Endothelial cell (in vitro differentiated cells): ENCODE measurements at regions not wholly inside any gene's neighbourhood (a gene's known extent, or its start where the extent isn't known, plus 50 kb on each side); places are given as distances from the start of the nearest gene placed in this dataset.

Experiments used
- DNase-seq: peaks from one replicate; pipeline ENCODE4 v3.0.0; 2021; ENCODE audit warnings: low spot score
- H3K27ac Mint-ChIP-seq: one replicate; pipeline ENCODE4 v1.8.0; 2021; ENCODE audit warnings: mixed read lengths, inconsistent platforms; ENCODE audit not compliant: unreplicated experiment
- H3K27me3 Mint-ChIP-seq: one replicate; pipeline ENCODE4 v1.8.0; 2021; ENCODE audit warnings: mild to moderate bottlenecking, moderate library complexity, mixed read lengths, inconsistent platforms; ENCODE audit not compliant: unreplicated experiment
- H3K36me3 Mint-ChIP-seq: one replicate; pipeline ENCODE4 v1.8.0; 2021; ENCODE audit warnings: mild to moderate bottlenecking, low read depth, mixed read lengths, inconsistent platforms; ENCODE audit not compliant: unreplicated experiment
- H3K4me1 Mint-ChIP-seq: one replicate; pipeline ENCODE4 v1.8.0; 2021; ENCODE audit warnings: mild to moderate bottlenecking, mixed read lengths, inconsistent platforms; ENCODE audit not compliant: unreplicated experiment
- H3K4me3 Mint-ChIP-seq: one replicate; pipeline ENCODE4 v1.8.0; 2021; ENCODE audit warnings: mild to moderate bottlenecking, mixed read lengths, inconsistent platforms; ENCODE audit not compliant: unreplicated experiment
- H3K9me3 Mint-ChIP-seq: one replicate; pipeline ENCODE4 v1.8.0; 2021; ENCODE audit warnings: mixed read lengths, inconsistent platforms; ENCODE audit not compliant: unreplicated experiment
- TF ChIP-seq, protein P1 (sequence below): fragments of 200-600 bp; sonication (generic); IDR thresholded peaks from one replicate; pipeline ENCODE4 v1.5.0; 2021; ENCODE audit warnings: antibody characterized with exemption; ENCODE audit not compliant: unreplicated experiment

DNA sequence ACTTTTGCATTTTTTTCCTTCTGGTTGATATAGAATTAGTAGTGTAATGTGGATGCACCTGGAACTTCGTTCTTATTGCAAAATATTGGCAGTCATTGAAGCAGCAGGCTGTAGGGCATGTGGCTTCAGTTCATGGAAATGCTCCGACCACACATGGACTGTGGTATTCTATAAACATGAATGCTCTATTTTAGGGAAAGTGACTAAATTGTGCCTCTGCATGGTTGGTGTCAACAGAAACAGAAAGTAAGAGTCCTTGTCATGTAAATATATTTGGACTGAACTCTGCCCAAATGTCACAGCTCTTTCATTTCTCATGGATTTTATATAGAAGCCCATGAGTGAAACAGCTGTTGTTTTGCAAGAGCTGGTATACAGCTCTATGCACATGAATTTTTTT is 917.0 kb downstream of the LRFN5 start:
- no peak overlapping the region for H3K4me3 Mint-ChIP-seq
- TF ChIP-seq, protein P1, sequence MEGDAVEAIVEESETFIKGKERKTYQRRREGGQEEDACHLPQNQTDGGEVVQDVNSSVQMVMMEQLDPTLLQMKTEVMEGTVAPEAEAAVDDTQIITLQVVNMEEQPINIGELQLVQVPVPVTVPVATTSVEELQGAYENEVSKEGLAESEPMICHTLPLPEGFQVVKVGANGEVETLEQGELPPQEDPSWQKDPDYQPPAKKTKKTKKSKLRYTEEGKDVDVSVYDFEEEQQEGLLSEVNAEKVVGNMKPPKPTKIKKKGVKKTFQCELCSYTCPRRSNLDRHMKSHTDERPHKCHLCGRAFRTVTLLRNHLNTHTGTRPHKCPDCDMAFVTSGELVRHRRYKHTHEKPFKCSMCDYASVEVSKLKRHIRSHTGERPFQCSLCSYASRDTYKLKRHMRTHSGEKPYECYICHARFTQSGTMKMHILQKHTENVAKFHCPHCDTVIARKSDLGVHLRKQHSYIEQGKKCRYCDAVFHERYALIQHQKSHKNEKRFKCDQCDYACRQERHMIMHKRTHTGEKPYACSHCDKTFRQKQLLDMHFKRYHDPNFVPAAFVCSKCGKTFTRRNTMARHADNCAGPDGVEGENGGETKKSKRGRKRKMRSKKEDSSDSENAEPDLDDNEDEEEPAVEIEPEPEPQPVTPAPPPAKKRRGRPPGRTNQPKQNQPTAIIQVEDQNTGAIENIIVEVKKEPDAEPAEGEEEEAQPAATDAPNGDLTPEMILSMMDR, result no peak
- H3K4me1 Mint-ChIP-seq, result no peaks in the 10 kb centered on the region
- no peaks in the 10 kb centered on the region for H3K9me3 Mint-ChIP-seq
- H3K36me3 Mint-ChIP-seq, result no peaks in the 10 kb centered on the region
- DNase-seq, result no peak
- no peak overlapping the region for H3K27ac Mint-ChIP-seq
- no peaks in the 10 kb centered on the region for H3K27me3 Mint-ChIP-seq

DNA sequence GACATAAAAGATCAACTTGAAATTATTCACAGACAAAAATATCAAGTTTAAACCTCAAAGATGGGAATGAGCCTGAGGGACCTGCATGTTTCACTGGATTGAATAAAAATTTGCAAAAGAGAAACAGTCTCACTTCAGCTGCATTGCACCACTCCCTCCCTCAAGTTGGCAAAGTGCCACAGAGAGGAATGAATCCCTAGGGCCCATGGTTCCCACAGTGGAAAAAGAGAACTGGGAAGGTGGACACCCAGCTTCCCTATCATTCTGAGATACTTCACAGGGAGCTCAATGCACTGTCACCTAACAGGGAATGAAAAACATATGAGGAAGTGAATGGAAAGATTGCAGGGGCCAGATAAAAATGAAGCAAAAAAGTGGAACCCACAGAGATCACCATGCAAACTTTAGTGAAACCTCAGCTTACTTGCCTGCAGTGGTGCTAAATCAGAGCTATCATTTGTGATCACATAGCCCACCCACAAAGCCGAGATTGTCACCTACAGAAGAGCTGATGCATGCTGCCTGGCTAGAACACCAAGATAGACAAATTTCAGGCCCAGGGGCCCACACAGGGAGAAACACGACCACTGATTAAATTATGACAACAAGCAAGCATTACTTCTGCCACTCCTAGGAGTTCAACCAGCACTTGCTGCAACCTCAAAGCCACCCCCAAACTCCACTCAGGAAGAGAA is 911.3 kb downstream of the LRFN5 start:
- H3K4me3 Mint-ChIP-seq, result no peak overlapping the region
- no peaks in the 10 kb centered on the region for H3K36me3 Mint-ChIP-seq
- H3K27ac Mint-ChIP-seq, result no peak overlapping the region

DNA sequence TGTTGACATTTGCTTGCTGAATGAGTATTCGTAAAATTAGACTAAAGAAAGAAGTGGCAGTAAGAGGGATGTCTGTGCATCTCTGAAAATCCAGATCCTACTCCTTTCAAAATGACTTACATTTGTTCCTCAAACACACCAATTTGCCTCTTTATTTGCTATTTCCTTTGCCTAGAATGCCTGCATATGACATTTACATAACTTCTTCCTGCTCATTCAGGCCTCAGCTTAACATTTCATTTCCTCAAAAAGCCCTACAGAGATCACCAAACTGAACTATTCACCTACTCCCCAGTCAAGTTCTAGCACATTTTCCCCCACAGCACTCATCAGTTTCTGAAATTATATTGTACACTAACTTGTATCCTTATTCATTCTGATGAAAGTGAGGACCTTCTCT is 907.2 kb downstream of the LRFN5 start:
- TF ChIP-seq, protein P1, result no peak
- no peaks in the 10 kb centered on the region for H3K27me3 Mint-ChIP-seq
- no peak for DNase-seq
- H3K4me1 Mint-ChIP-seq, result peaks cover 9% of the 10 kb centered on the region
- H3K9me3 Mint-ChIP-seq, result no peaks in the 10 kb centered on the region
- no peak overlapping the region for H3K4me3 Mint-ChIP-seq
- no peaks in the 10 kb centered on the region for H3K36me3 Mint-ChIP-seq
- no peak overlapping the region for H3K27ac Mint-ChIP-seq

More for the DNA sequence above, 911.3 kb downstream of the LRFN5 start:
- peaks cover 9% of the 10 kb centered on the region for H3K4me1 Mint-ChIP-seq
- DNase-seq, result no peak
- H3K9me3 Mint-ChIP-seq, result no peaks in the 10 kb centered on the region
- TF ChIP-seq, protein P1, result no peak
- H3K27me3 Mint-ChIP-seq, result no peaks in the 10 kb centered on the region

DNA sequence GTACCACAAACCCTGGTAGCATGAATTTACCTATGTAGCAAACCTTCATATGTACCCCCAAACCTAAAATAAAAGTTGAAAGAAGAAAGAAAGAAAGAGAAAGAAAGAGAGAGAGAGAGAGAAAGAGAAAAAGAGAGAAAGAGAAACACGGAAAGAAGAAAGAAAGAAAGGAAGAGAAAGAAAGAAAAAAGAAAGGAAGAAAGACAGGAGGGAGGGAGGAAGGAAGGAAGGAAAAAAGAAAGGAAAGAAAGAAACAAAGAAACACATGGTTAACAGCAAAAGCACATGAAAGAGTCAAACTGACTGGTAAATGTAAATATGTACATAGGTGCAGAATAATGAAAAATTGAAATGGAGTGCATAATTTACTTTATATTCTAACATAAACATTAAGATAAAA is 903.4 kb downstream of the LRFN5 start:
- no peak overlapping the region for H3K4me3 Mint-ChIP-seq
- H3K27ac Mint-ChIP-seq, result no peak overlapping the region
- DNase-seq, result no peak

More for the DNA sequence above, 903.4 kb downstream of the LRFN5 start:
- TF ChIP-seq, protein P1, result no peak
- Mint-ChIP-seq H3K4me1 (peaks cover 9% of the 10 kb centered on the region), H3K36me3 (no peaks in the 10 kb centered on the region), H3K27me3 (no peaks in the 10 kb centered on the region), H3K9me3 (no peaks in the 10 kb centered on the region)
